Neural crest cell (in vitro differentiated cells): ENCODE measurements at regions not wholly inside any gene's neighbourhood (a gene's known extent, or its start where the extent isn't known, plus 50 kb on each side); places are given as distances from the start of the nearest gene placed in this dataset.

ENCODE experiments used
- DNase-seq: peaks from one replicate; pipeline ENCODE4 v3.0.0; 2021; ENCODE audit warnings: low read depth, mixed read lengths, low spot score
- H3K27ac Mint-ChIP-seq: one replicate; pipeline ENCODE4 v1.8.0; 2021; ENCODE audit warnings: mild to moderate bottlenecking, mixed read lengths; ENCODE audit not compliant: unreplicated experiment
- H3K27me3 Mint-ChIP-seq: 2 replicates; pipeline ENCODE4 v1.8.0; 2021; ENCODE audit warnings: low read depth, mild to moderate bottlenecking, mixed read lengths
- H3K36me3 Mint-ChIP-seq: 2 replicates; pipeline ENCODE4 v1.8.0; 2021; ENCODE audit warnings: low read depth, mild to moderate bottlenecking, mixed read lengths
- H3K4me1 Mint-ChIP-seq: 2 replicates; pipeline ENCODE4 v1.8.0; 2021; ENCODE audit warnings: mixed read lengths
- H3K4me3 Mint-ChIP-seq: one replicate; pipeline ENCODE4 v1.8.0; 2021; ENCODE audit warnings: mild to moderate bottlenecking, mixed read lengths
- H3K9me3 Mint-ChIP-seq: 2 replicates; pipeline ENCODE4 v1.8.0; 2021; ENCODE audit warnings: mixed read lengths
- TF ChIP-seq, protein P1 (sequence below): fragments of 200-600 bp; sonication (generic); conservative IDR thresholded peaks from 2 replicates; pipeline ENCODE4 v1.5.0; 2021; ENCODE audit warnings: antibody characterized with exemption, mild to moderate bottlenecking

- H3K4me1 Mint-ChIP-seq: no peaks in the 10 kb centered on the region
- H3K36me3 Mint-ChIP-seq: no peaks in the 10 kb centered on the region
- no peaks in the 10 kb centered on the region for H3K9me3 Mint-ChIP-seq
- peaks cover 7% of the 10 kb centered on the region for H3K27me3 Mint-ChIP-seq
- TF ChIP-seq, protein P1, sequence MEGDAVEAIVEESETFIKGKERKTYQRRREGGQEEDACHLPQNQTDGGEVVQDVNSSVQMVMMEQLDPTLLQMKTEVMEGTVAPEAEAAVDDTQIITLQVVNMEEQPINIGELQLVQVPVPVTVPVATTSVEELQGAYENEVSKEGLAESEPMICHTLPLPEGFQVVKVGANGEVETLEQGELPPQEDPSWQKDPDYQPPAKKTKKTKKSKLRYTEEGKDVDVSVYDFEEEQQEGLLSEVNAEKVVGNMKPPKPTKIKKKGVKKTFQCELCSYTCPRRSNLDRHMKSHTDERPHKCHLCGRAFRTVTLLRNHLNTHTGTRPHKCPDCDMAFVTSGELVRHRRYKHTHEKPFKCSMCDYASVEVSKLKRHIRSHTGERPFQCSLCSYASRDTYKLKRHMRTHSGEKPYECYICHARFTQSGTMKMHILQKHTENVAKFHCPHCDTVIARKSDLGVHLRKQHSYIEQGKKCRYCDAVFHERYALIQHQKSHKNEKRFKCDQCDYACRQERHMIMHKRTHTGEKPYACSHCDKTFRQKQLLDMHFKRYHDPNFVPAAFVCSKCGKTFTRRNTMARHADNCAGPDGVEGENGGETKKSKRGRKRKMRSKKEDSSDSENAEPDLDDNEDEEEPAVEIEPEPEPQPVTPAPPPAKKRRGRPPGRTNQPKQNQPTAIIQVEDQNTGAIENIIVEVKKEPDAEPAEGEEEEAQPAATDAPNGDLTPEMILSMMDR: no peak
- no peak overlapping the region for H3K4me3 Mint-ChIP-seq
- no peak overlapping the region for H3K27ac Mint-ChIP-seq
- no peak for DNase-seq
These were observed 64.5 kb upstream of the KCNK1 start for GRCh38 chr1:233549404-233549803.

- Mint-ChIP-seq H3K27ac (no peak overlapping the region), H3K4me3 (no peak overlapping the region), H3K36me3 (no peaks in the 10 kb centered on the region), H3K4me1 (no peaks in the 10 kb centered on the region), H3K27me3 (peaks cover 3% of the 10 kb centered on the region), H3K9me3 (no peaks in the 10 kb centered on the region)
- TF ChIP-seq, protein P1: no peak
- DNase-seq: no peak
These were observed 64.0 kb upstream of the KCNK1 start for GRCh38 chr1:233549917-233550316.

DNA sequence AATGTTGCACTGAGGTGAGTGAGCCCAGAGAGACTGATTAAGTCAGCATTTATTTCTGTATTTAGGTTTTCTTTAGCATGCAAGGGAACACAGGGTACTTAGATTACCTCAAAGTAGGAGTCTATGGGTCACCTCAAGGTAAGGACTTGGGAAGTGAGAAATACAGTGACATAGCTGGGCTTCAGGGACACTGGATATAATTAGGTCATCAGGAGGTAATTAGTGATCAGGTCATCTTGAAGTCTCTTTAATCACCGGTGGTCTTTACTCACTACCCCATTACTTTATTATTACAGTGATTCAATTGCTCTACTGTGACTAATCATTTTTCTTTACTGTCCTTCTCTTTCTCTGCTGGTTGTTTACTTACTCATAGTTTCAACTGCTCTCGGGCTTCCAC is 59.9 kb upstream of the KCNK1 start:
- TF ChIP-seq, protein P1: no peak
- no peak overlapping the region for H3K27ac Mint-ChIP-seq
- no peaks in the 10 kb centered on the region for H3K36me3 Mint-ChIP-seq
- H3K27me3 Mint-ChIP-seq: peaks cover 12% of the 10 kb centered on the region
- H3K4me1 Mint-ChIP-seq: no peaks in the 10 kb centered on the region
- H3K4me3 Mint-ChIP-seq: no peak overlapping the region
- no peaks in the 10 kb centered on the region for H3K9me3 Mint-ChIP-seq
- no peak for DNase-seq

DNA sequence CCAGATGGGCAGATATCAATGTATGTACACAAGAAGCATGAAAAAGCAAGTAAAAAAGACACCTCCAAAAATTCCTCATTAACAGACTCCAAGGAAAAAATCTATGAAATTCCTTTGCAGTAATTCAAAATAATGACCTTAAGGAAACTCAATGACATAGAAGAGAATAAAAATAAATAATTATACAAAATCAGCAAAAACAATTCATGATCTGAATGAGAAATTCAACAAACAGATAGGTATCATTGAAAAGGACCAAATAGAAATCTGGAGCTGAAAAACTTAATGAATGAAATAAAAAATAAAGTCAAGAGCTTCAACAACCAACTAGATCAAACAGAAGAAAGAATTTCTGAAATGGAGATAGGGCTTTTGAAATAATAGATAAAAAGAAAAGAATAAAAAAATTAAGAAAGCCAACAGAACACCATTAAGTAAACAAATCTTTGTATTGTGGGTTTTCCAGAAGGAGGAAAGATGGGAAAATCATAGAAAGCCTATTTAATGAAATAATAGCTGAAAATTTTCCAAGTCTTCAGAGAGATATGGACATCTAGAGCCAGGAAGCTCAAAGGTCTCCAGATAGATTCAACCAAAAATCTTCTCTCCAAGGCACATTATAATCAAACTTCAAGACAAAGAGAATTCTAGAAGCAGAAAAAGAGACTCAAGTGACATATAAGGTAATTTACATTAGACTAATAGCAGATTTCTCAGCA is 52.0 kb upstream of the KCNK1 start:
- H3K36me3 Mint-ChIP-seq: peaks cover 2% of the 10 kb centered on the region
- H3K27ac Mint-ChIP-seq: no peak overlapping the region
- TF ChIP-seq, protein P1: no peak
- no peak for DNase-seq
- H3K9me3 Mint-ChIP-seq: peaks cover 20% of the 10 kb centered on the region
- no peaks in the 10 kb centered on the region for H3K4me1 Mint-ChIP-seq
- H3K4me3 Mint-ChIP-seq: no peak overlapping the region
- peaks cover 21% of the 10 kb centered on the region for H3K27me3 Mint-ChIP-seq
